DMS153 (cell line): ENCODE measurements at regions not wholly inside any gene's neighbourhood (a gene's known extent, or its start where the extent isn't known, plus 50 kb on each side); places are given as distances from the start of the nearest gene placed in this dataset.
"Not testable (repeated sequence)": the region's sequence is repeated elsewhere in the genome, so short reads cannot be mapped to it uniquely, and the experiment has no call there.

Source experiments
- DNase-seq: peaks from one replicate; lab custom pipeline; 2025; lab: John Stamatoyannopoulos, UW

GRCh38 chr10:3876350-3876962 lies 91.4 kb upstream of the KLF6 start:
- DNase-seq, result no peak

DNA sequence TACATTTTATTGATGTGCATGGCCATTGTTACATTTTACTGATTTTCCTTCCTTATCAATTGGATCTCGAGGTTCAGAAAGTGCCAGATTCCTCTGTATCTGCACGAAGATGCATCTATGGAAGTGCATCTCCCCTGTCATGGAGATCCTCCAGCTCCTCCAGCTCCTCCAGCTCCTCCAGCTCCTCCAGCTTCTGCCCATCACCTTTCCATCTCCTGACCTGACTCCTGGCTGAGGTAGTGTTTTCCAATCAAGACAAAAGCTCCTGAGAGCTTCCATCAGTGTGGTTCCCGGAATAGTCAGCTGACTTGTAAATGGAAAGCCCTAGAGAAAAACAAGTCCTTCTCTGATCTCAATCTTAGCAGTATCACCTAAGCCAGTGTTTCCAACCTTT lies 90.8 kb upstream of the KLF6 start:
- no peak for DNase-seq

DNA sequence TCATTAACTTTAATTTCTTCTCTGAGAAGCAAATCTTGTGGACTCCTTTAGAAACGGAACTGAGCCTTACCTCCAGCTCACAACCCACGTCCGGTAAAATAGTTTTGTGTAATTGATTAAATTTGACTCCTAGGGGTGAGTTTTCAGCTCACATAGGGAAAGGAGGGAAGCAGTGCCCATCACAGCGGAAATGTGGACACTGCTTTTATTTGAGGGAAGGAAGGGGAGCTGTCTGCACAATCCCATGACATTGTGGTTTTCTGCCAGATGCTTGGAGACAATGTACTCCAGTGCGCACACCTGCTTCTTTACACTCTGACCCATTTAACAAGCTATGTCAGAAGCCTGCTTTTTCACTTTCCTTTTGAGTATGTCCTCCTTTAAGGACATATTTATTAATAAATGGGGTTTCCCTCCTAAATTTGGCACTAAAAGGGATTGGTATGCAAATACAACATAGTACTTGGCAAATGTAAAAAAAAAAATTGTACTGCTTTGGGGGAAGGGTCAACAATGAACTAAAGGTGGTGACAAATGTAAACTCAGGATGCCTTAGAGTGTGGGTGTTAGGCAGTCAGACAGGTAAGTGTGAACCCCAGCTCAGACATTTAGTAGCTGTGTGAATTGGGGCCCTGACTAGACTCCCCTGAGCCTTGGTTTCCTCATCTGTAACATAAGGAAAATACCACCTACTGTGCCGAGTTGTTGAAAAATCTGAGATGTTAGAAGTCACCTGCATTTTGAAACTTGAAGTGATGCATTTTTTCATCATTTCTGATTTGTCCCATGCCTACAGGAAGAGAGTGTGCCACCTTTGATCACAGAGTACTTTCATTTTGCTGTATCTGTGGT lies 90.2 kb upstream of the KLF6 start:
- peak; percentile 38 for DNase-seq

GRCh38 chr10:3874610-3874989 lies 89.6 kb upstream of the KLF6 start:
- not testable (repeated sequence) for DNase-seq

DNA sequence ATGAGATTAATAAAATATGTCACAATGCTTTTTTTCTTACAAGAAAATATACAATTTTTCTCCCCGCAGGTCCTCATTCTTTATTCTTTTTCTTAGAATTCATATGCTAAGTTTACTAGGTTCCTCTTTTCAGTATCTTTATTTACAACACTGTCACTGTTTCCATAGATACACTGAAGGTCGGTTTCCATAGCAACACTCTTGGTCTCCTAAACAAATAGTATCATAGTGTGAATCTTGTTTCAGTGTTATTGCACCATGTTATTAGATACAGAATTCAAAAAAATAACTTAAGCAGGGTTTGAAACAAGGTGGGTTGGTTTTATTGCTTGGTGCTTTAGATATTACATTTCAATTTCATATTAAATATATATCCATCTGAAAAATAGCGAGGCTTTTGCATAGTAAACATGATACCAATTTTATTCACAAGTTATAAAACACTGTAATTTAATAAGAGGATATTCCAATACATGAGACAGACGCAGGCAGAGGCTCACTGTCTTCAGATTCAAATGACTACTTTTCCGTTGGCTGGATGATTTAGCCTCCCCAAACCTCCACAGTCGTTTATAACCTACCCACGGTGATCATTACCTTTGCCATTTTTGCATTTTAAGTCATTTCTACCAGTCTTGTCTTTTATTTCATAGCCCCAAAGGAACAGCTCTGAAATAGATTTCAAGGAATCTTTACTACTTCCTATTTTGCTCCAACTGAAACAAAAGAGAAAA lies 88.9 kb upstream of the KLF6 start:
- peak; percentile 35 for DNase-seq

- peak; percentile 4 for DNase-seq
Observed at GRCh38 chr10:3872712-3873329, 87.8 kb upstream of the KLF6 start.

- no peak for DNase-seq
Observed at GRCh38 chr10:3871424-3871996, 86.5 kb upstream of the KLF6 start.

- no peak for DNase-seq
Observed at GRCh38 chr10:3869036-3869435, 84.0 kb upstream of the KLF6 start.

GRCh38 chr10:3868271-3868664 lies 83.3 kb upstream of the KLF6 start:
- DNase-seq, result no peak

DNA sequence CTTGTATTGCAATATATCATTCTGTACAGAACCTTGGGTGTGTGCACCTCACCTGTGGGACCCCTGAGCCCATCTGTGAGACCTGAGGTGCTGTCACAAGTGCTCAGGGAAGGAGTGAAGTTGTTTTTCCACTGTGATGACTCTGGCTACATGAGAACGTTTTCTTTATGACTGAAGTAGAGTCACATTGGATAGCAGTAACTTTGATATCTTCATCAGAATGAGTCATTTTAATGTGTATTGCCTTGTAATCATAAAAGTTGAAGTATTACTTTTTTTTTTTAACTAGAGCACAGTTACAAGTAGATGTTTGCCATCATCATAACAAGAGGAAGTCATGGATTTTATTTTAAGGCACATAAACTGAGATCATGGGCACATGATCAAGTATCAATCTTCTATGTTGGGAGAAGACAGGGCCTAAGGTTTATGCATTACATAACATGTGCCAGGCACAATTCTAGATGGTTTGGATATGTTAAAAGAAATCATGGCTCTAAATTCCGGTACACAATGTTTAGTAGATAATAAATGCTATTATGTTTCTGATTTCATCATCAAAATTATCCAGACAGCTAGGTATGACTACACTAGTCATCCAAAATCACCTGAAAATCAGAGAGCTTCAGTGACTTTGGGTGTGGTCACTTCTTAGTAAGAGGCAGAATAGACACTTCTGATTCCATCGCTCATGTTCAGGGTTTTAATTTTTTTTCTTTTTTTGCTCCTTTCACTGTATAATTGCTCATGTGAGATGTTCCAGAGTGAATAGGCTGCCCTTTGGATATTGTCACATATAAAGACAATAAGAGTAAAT lies 82.7 kb upstream of the KLF6 start:
- DNase-seq, result no peak

DNA sequence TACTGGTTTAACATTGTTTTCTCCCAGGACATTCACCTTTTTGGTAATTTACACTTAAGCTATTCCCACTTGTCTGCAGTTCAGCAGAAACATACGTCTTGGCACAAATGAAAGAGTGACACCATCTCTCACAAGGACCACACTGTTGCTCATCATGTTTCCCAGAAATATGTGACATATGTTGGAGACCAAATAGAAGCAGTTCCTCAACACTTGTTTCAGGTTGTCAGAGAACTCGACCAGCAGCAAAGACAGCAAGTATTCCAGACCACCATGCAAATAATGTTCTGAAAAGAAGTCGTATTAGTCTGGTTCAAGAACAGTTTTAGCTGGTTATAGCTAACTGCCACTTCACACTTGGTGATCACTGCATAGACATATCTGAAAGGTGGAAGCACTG lies 81.3 kb upstream of the KLF6 start:
- no peak for DNase-seq

- no peak for DNase-seq
Observed at GRCh38 chr10:3865565-3865964, 80.6 kb upstream of the KLF6 start.

DNA sequence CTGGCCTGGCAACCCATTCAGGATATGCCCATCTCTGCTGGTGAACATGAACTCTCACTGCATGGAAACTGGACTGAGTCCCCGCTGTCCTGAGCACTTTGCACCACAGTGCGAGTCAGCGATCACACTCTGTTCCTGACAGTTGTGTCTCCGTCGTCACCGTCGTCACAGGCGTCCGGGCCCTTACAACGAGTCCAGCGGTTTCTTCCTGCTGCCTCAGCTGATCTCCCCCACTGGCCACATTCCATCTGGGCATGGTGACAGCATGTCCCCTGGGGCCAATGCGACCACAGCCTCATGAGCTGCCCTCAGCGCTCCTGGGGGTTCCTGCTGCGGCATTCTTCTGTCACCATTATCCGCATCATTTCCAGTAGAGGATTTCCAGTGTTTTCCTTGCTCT lies 76.8 kb upstream of the KLF6 start:
- DNase-seq, result no peak

DNA sequence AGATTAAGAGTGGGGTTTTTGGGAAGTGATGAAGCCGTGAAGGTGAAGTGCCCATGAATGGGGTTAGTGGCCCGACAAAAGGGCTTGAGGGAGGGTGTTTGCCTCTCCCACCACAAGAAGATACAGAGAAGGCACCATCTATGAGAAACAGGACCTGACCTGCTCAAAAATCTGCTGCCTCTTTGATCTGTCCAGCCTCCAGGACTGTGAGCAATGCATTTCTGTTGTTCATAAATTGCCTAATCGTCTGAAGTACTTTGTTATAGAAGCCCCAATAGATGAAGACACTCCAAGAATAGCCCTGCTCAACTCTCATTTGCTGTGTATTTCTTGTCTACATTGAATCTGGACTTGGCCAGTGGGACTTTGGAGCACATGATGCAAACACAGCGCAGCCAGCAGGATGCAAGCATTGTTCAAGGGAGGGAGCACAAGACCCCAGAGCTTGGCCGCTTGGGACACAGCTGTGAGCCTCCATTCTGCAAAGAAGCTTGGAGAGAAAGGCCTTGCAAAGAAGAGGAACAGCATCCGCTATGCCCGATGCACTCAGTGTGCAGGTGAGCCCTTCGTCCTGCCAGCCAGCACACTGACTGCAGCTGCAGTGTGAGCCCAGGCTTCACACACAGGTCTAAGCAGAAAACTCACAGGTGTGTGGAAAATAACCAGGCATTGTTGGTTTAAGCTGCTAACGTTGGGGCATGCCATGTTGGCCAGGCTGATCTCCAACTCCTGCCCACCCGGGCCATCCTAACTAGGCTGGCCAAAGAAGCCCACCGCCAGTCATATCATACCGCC lies 73.2 kb upstream of the KLF6 start:
- no peak for DNase-seq

DNA sequence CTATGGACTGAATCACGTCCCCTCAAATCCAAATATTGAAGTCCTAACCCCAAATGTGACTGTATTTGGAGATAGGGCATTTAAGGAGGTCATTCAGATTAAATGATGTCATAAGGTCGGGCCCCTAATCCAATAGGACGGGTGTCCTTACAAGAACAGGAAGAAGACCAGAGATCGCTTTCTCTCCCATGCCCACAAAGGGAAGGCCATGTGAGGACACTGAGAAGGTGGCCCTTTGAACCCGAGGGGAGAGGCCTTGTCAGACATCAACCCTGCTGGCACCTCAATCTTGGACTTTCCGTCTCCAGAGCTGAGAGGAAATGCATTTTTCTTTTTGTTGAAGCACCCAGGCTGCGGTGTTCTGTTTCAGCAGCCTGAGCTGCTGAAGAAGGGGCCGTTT lies 72.3 kb upstream of the KLF6 start:
- DNase-seq, result no peak

DNA sequence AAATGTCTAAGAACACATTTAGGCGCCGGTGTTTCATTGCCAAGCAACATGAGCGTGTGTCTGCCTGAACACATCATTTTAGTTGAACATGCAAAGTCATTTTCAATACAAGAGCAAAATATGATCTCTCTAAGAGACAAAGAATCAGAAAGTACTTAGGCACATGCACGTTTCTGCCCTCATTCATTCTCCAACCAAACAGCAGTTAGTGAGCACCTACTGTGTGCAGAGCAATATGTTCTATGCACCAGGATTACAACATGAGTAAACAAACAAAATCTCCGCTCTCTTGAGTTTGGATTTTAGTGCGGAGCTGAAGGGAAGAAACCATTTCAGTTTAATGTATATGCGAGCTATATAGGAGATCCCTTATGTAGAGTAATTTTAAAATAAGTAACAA lies 71.6 kb upstream of the KLF6 start:
- no peak for DNase-seq

GRCh38 chr10:3853547-3854303 lies 68.7 kb upstream of the KLF6 start:
- DNase-seq, result no peak

DNA sequence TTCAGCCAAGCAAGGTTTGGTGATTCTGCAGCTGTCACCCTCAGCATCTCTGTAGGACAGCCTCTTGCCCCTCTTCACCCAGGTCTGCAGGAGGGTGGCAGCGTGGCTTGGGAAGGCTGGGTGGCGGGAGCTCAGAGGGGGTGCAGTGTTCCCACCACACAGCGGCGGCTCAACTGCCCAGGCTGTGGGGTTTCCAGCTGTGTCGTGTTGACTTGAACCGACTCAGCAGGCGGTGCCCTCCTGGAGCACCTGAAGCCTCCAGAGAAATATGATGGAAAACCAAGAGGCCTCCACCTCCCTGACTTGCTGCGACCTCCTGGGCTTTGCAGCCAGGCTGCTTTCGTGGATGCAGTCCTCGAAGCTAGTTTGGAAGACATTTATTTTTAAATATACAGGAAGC lies 68.0 kb upstream of the KLF6 start:
- DNase-seq, result no peak

DNA sequence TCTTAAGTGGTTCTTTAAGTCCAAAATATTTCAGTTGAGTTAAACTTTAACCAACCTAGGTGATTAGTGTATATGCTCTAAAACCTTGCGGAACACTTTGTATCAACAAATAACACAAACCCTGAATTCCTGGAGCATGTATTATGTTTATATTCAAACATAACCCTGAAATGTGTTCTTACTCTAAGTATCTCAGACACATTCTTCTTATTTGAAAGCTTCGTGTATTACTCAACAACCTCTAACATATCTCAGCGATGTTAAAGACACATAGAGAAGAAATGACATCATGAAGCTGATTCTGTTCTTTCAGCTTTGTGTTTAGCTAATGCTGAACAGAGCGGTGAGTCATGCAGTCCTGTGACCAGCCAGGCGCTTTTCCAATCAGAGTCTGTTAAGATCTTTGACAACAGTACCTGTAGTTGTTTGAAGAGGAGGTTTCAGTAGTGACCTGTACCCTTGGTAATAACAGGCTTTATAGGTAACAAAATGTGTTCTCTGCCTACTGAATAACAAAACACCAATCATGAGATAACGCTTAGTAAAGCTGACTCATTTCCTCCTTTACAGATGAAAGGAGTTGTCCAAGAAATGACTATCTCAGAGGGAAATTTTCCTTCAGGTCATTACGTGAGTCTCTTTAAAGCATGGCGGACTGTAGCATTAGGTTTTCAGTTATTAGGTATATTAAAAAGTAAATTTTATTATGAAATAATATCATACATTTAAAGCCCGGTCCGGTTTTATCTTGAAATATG lies 67.3 kb upstream of the KLF6 start:
- peak; percentile 71 for DNase-seq
